BLaER1 treated with 17β-estradiol and CSF1 and Interleukin-3, amounts not matched to agents 10 nM and 100 nM (cell line): ENCODE measurements at regions not wholly inside any gene's neighbourhood (a gene's known extent, or its start where the extent isn't known, plus 50 kb on each side); places are given as distances from the start of the nearest gene placed in this dataset.

Experiments
- H3K27ac ChIP-seq, 11 experiments: shearing (Covaris generic); formaldehyde crosslinking; 2 replicates each; pipeline ENCODE4 v1.8.1; 2022
- H3K27me3 ChIP-seq, 11 experiments: shearing (Covaris generic); formaldehyde crosslinking; 2 replicates each; pipeline ENCODE4 v1.8.1; 2022
- H3K36me3 ChIP-seq, 11 experiments: shearing (Covaris generic); formaldehyde crosslinking; 2 replicates each; pipeline ENCODE4 v1.8.1; 2022
- H3K4me1 ChIP-seq, 10 experiments: shearing (Covaris generic); formaldehyde crosslinking; 2 replicates each; pipeline ENCODE4 v1.8.1; 2022
- H3K4me2 ChIP-seq, 11 experiments: shearing (Covaris generic); formaldehyde crosslinking; 2 replicates each; pipeline ENCODE4 v1.8.1; 2022
- H3K4me3 ChIP-seq, 10 experiments: shearing (Covaris generic); formaldehyde crosslinking; 2 replicates each; pipeline ENCODE4 v1.8.1; 2022
- H3K9ac ChIP-seq, 11 experiments: shearing (Covaris generic); formaldehyde crosslinking; 2 replicates each; pipeline ENCODE4 v1.8.1; 2022
- H3K9me3 ChIP-seq, 11 experiments: shearing (Covaris generic); formaldehyde crosslinking; replicated peaks in 1 of 11; 2 replicates each; pipeline ENCODE4 v1.8.1; 2022
- H4K20me1 ChIP-seq, 11 experiments: shearing (Covaris generic); formaldehyde crosslinking; 2 replicates each; pipeline ENCODE4 v1.8.1; 2022
- Cebpa-rat ChIP-seq, 11 experiments: shearing (Covaris generic); IDR thresholded peaks; 2 replicates each; pipeline ENCODE4 v1.8.1; 2022

DNA sequence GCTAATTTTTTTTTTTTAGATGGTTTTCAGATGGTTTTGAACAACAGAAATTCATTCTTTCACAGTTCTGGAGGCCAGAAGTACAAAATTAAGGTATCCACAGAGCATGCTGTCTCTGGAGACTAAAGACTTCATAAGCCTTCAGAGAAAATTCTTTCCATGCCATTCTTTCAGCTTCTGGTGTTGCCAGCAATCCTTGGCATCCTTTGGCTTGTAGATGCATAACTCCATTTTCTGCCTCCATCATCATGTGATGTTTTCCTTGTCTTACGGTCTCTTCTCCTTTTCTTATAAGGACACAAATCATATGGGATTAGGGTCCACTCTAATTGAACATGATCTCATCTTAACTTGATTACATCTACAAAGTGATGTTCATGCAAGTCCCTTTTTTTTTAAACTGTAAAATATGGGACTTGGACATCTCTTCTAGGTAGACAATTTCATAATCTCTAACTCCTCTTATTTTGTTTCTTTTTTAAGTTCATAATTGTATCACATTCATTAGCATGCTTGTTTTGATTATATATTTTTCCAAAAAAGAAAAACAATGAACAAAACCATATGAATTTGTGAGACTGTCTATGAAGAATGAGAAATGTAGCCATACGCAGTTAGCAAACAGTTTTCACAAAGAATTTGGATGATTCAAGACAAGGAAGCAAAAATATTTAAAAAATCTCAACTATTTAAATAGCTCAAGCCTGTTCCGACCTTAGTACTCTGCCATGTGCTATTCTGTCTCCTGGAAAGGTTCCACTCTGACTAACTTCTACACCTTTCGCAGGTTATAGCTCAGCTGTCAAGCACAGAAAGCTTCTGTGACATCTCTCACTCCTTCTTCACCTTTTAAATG, 53.1 kb upstream of the GIMD1 start:
- Histone ChIP-seq H3K27me3 (no peaks in the 10 kb centered on the region), H3K4me1 (no peaks in the 10 kb centered on the region), H3K27ac (no peak overlapping the region), H4K20me1 (no peaks in the 10 kb centered on the region), H3K36me3 (no peaks in the 10 kb centered on the region), H3K9ac (no peak overlapping the region), H3K4me3 (no peak overlapping the region), H3K9me3 (no peaks in the 10 kb centered on the region), H3K4me2 (no peak overlapping the region)
- no peak for TF ChIP-seq Cebpa-rat (IDR thresholded peaks at IDR 0.05)

DNA sequence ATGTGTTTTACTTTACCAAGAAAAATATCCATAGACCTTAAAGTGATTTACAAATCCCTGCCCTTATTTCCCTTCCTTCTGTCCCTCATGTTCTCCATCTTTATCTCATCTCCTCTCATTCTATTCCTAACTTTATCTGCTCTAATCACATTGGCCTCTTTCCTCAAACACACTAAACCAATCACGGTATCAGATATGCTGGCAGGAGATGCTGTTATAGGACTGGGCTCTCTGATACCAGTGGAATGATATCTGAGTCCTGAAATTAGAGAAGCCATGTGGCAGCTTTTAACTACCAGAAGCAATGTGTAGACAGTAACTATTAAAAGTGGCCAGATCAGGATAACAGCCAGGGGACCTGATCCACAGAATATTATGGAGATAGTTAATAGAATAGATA, 49.9 kb upstream of the GIMD1 start:
- Histone ChIP-seq H3K27ac (no peak overlapping the region), H3K9me3 (no peaks in the 10 kb centered on the region), H3K9ac (no peak overlapping the region), H3K4me1 (no peaks in the 10 kb centered on the region), H4K20me1 (no peaks in the 10 kb centered on the region), H3K27me3 (no peaks in the 10 kb centered on the region), H3K4me2 (no peak overlapping the region), H3K36me3 (no peaks in the 10 kb centered on the region), H3K4me3 (no peak overlapping the region)
- TF ChIP-seq Cebpa-rat (IDR thresholded peaks at IDR 0.05) = no peak
